Left ventricle myocardium inferior (tissue), 1 donor: ENCODE measurements at regions not wholly inside any gene's neighbourhood (a gene's known extent, or its start where the extent isn't known, plus 50 kb on each side); places are given as distances from the start of the nearest gene placed in this dataset.

Experiments
- DNase-seq: peaks from one replicate; pipeline ENCODE4 v3.0.0-alpha.2; 2020
- H3K27ac ChIP-seq: fragments of 200-600 bp; replicated peaks from 2 replicates; pipeline ENCODE4 v1.8.0; 2021
- H3K27me3 ChIP-seq: fragments of 200-600 bp; 2 replicates; pipeline ENCODE4 v1.8.0; 2021; ENCODE audit warnings: low read depth
- H3K36me3 ChIP-seq: fragments of 200-600 bp; 2 replicates; pipeline ENCODE4 v1.8.0; 2021
- H3K4me1 ChIP-seq: fragments of 200-600 bp; 2 replicates; pipeline ENCODE4 v1.8.0; 2021
- H3K4me3 ChIP-seq: fragments of 200-600 bp; 2 replicates; pipeline ENCODE4 v1.8.0; 2021; ENCODE audit warnings: mild to moderate bottlenecking, moderate library complexity
- H3K9me3 ChIP-seq: fragments of 200-600 bp; replicated peaks from 2 replicates; pipeline ENCODE4 v1.8.0; 2021
- CTCF ChIP-seq: fragments of 200-600 bp; IDR thresholded peaks from 2 replicates; pipeline ENCODE4 v1.8.0; 2021; ENCODE audit warnings: antibody characterized with exemption, mild to moderate bottlenecking, borderline replicate concordance
- intact Hi-C: fragments of 100-400 bp; cut with micrococcal nuclease; formaldehyde crosslinking; loops from one replicate; pipeline ENCODE4 v1.11.0; 2022
- donor health status: DM: no; HTN: yes; CAD: no; lungs with severe emphysema.

DNA sequence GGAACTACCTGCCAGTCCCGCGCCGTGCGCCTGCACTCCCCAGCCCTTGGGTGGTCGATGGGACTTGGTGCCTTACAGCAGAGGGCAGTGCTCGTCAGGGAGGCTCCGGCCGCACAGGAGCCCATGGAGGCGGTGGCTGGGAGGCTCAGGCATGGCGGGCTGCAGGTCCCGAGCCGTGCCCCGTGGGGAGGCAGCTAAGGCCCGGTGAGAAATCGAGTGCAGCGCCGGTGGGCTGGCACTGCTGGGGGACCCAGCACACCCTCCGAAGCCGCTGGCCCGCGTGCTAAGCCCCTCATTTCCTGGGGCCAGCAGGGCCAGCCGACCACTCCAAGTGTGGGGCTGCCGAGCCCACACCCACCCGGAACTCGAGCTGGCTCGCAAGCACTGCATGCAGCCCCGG, 580.2 kb downstream of the ZIC1 start:
- intact Hi-C loops, result no loop called here
- Histone ChIP-seq H3K4me1 (no peaks in the 10 kb centered on the region), H3K27me3 (no peaks in the 10 kb centered on the region), H3K4me3 (no peak overlapping the region), H3K9me3 (peaks cover 2% of the 10 kb centered on the region), H3K27ac (no peak overlapping the region), H3K36me3 (no peaks in the 10 kb centered on the region)
- DNase-seq, result no peak
- TF ChIP-seq CTCF, result no peak

GRCh38 chr3:148002705-148003205, 593.6 kb downstream of the ZIC1 start:
- Histone ChIP-seq H3K4me1 (no peaks in the 10 kb centered on the region), H3K36me3 (no peaks in the 10 kb centered on the region), H3K27ac (no peak overlapping the region), H3K27me3 (no peaks in the 10 kb centered on the region), H3K9me3 (no peaks in the 10 kb centered on the region), H3K4me3 (no peak overlapping the region)
- TF ChIP-seq CTCF, result no peak
- no peak for DNase-seq
- intact Hi-C loops, result no loop called here

- no peaks in the 10 kb centered on the region for H3K4me1 ChIP-seq
- H3K9me3 ChIP-seq, result no peaks in the 10 kb centered on the region
- intact Hi-C loops, result no loop called here
- H3K27me3 ChIP-seq, result no peaks in the 10 kb centered on the region
- no peaks in the 10 kb centered on the region for H3K36me3 ChIP-seq
- H3K27ac ChIP-seq, result no peak overlapping the region
- no peak for TF ChIP-seq CTCF
- H3K4me3 ChIP-seq, result no peak overlapping the region
- DNase-seq, result no peak
Measured at GRCh38 chr3:148004331-148004730, 595.2 kb downstream of the ZIC1 start.

DNA sequence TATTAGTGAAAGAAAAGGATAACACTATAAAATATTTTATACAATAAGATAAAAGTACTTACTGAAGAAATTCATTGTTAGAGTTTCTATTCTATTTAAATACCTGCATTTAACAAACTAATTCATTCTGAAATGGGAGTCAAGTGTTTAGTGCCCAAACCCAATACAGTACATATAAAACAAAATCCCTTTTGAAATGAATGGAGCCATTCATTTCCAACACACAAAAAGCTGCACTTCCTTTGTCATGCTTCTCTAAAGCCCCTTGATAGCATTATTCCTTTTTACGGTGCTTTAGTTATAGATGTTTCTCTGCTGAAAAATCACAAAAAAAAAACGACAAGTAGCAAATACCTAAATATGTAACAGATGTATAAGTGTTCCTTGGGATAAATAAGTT, 596.3 kb downstream of the ZIC1 start:
- no peak for DNase-seq
- H3K27me3 ChIP-seq, result no peaks in the 10 kb centered on the region

DNA sequence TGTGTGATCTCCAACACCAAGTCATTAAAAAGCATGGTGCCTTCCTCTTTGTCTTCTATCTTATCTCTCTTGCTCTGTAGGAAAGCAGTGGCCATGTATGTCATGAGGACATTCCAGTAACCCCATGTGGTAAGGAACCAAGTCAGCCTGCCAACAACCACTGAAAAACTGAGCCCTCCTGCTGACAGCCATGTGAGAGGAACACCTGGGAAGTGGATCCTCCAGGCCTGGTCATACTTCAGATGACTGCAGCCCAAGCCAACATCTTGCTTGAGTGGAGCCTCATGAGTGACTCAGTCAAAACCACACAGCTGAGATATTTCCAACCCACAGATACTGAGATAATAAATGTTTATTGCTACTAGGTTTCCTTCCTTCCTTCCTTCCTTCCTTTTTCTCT, 597.3 kb downstream of the ZIC1 start:
- Histone ChIP-seq H3K36me3 (no peaks in the 10 kb centered on the region), H3K4me3 (no peak overlapping the region), H3K27me3 (no peaks in the 10 kb centered on the region), H3K4me1 (no peaks in the 10 kb centered on the region), H3K27ac (no peak overlapping the region), H3K9me3 (no peaks in the 10 kb centered on the region)
- intact Hi-C loops, result no loop called here
- no peak for TF ChIP-seq CTCF
- no peak for DNase-seq

More for the DNA sequence above, 596.3 kb downstream of the ZIC1 start:
- no peak overlapping the region for H3K27ac ChIP-seq
- no peak overlapping the region for H3K4me3 ChIP-seq
- intact Hi-C loops, result no loop called here
- H3K36me3 ChIP-seq, result no peaks in the 10 kb centered on the region
- no peaks in the 10 kb centered on the region for H3K4me1 ChIP-seq
- H3K9me3 ChIP-seq, result no peaks in the 10 kb centered on the region
- TF ChIP-seq CTCF, result no peak

DNA sequence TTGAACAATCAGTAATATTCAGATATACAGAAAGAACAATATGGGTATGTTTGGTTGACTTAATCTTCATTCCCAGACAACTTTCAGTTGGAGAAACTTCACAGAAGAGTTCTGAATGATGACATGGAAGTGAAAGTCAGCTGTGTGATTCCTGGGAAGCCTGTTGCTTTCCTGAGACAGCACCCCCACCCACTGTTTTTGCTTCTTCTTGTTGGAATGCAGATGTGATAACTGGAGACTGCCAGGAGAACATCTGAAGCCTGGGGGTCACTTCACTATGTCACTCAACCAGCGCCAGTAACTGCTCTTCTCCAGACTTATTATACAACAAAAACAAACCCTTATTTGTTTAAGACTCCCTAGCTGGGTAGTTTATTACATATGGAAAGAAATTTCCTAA, 599.4 kb downstream of the ZIC1 start:
- Histone ChIP-seq H3K36me3 (no peaks in the 10 kb centered on the region), H3K4me3 (no peak overlapping the region), H3K4me1 (no peaks in the 10 kb centered on the region), H3K9me3 (no peaks in the 10 kb centered on the region), H3K27ac (no peak overlapping the region), H3K27me3 (no peaks in the 10 kb centered on the region)
- no peak for DNase-seq
- no peak for TF ChIP-seq CTCF
- intact Hi-C loops, result no loop called here
